ENCODE measurements at regions not wholly inside any gene's neighbourhood (a gene's known extent, or its start where the extent isn't known, plus 50 kb on each side); places are given as distances from the start of the nearest gene placed in this dataset.

DNA sequence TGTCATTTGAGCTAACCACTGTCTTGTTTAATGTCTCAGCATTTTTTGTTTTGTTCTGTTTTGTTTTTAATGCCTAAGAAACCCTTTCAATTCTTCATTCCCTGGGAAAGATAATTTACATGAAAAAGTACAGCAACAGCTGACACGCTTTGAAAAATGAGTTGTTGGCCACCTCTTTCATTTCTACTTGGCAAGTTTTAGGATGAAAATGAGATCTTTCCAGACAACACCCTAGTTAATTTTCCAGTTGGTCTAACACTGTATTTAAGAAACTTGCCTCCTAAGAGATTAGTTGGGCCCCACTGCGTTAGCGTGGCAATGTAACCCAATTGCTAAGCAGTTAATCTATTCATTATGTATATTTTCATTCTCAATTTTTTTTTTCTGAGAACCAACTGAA lies 194.0 kb upstream of the LRRN1 start:
- H3K4me3 ChIP-seq (replicated peaks in 1 of 2; ENCODE audit: low read depth in 2 of 2, low read length in 2 of 2): no peak overlapping the region
- no peak for DNase-seq (ENCODE audit: low read depth in 2 of 2)
- TF ChIP-seq, protein P1, sequence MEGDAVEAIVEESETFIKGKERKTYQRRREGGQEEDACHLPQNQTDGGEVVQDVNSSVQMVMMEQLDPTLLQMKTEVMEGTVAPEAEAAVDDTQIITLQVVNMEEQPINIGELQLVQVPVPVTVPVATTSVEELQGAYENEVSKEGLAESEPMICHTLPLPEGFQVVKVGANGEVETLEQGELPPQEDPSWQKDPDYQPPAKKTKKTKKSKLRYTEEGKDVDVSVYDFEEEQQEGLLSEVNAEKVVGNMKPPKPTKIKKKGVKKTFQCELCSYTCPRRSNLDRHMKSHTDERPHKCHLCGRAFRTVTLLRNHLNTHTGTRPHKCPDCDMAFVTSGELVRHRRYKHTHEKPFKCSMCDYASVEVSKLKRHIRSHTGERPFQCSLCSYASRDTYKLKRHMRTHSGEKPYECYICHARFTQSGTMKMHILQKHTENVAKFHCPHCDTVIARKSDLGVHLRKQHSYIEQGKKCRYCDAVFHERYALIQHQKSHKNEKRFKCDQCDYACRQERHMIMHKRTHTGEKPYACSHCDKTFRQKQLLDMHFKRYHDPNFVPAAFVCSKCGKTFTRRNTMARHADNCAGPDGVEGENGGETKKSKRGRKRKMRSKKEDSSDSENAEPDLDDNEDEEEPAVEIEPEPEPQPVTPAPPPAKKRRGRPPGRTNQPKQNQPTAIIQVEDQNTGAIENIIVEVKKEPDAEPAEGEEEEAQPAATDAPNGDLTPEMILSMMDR (IDR thresholded peaks at IDR 0.05; ENCODE audit: low read depth, low read length): no peak

DNA sequence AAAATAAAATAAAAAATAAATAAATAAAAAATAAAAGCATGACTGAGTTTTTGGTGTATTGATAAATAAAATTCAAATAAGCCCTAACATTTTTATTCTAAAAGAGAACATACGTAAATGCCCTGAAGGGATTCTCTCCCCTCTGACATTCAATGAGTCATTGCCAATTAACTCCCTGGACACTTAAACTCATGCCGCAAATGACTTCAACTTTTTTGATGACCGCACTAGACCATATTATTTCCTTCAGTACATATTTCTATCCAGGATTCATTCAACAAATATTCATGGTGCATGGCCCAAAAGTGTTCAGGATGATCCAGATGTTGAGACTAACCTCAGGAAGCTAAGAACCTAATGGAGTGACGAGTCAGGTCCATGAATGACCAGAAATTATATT lies 195.9 kb upstream of the LRRN1 start:
- DNase-seq (ENCODE audit: low read depth in 2 of 2): no peak
- TF ChIP-seq, protein P1 (IDR thresholded peaks at IDR 0.05; ENCODE audit: low read depth, low read length): no peak
- no peak overlapping the region for H3K4me3 ChIP-seq (replicated peaks in 1 of 2; ENCODE audit: low read depth in 2 of 2, low read length in 2 of 2)

DNA sequence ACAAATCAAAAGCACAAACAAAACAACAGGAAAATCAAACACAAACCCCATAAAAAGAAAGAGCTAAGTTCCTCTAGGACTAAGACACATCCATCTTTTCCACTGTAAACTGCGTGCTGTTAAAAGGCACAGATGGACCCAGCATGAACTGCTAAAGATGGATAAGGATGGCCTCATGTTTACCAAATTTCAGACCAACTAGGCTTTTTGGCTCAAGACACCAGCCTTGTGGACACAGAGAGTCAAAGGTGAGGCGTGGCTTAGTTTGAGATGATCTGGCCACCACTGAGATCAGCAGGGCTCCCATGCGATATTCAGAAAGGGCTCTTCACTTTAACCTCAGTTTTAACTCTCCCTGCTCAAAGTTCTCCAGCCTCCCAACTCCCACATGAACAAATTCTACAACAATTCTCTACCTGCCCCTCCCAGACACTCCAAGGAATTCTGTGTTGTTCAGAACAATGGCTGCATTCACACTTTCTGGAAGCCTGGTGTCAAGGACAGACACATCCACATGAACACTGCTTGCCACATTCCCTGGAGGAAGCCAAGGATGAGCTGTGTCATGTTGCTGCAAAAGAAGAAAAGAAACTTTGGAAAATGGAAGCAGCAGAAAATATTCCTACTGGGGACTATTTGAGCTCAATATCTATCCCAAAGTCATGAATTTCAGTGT lies 198.4 kb upstream of the LRRN1 start:
- no peak for DNase-seq (ENCODE audit: low read depth in 2 of 2)
- TF ChIP-seq, protein P1 (IDR thresholded peaks at IDR 0.05; ENCODE audit: low read depth, low read length): no peak
- H3K4me3 ChIP-seq (replicated peaks in 1 of 2; ENCODE audit: low read depth in 2 of 2, low read length in 2 of 2): no peak overlapping the region

DNA sequence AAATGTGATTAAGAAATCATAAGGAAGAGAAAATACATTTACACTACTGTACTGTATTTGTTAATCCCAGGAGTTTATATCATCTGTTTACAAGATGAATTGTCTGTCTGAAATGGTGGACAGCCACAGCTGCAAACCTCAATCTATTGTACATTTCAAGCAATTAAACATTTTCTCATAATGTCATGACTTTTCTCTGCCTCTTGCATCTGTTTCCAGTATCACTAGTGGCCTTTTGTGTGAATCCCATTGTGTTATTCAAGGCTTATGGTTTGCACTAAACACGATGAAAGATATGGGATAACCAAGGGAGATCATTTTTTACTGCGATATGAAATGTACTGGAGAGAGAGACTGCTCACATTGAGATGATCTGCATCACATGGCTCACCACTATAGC lies 200.2 kb upstream of the LRRN1 start:
- TF ChIP-seq, protein P1 (IDR thresholded peaks at IDR 0.05; ENCODE audit: low read depth, low read length): no peak
- H3K4me3 ChIP-seq (replicated peaks in 1 of 2; ENCODE audit: low read depth in 2 of 2, low read length in 2 of 2): no peak overlapping the region
- DNase-seq (ENCODE audit: low read depth in 2 of 2): no peak

DNA sequence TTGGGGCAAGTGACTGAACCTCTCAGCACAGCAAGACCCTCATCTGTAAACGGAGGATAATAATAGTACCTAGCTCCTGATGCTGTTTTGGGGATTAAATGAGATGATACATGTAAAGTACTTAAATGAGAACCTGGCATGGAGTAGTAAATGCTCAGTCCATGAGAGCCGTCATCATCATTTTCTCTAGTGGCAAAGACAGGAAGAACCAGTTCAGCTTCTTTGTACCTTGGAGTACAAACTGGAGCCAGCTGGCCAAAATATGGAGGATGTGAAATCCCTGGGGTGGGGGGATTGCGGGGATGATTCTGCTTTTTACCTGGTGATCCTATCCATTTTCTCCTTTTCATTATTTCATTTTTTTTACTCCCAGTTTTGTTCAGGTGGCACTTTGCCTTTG lies 204.2 kb upstream of the LRRN1 start:
- TF ChIP-seq, protein P1 (IDR thresholded peaks at IDR 0.05; ENCODE audit: low read depth, low read length): no peak
- no peak for DNase-seq (ENCODE audit: low read depth in 2 of 2)
- no peak overlapping the region for H3K4me3 ChIP-seq (replicated peaks in 1 of 2; ENCODE audit: low read depth in 2 of 2, low read length in 2 of 2)

DNA sequence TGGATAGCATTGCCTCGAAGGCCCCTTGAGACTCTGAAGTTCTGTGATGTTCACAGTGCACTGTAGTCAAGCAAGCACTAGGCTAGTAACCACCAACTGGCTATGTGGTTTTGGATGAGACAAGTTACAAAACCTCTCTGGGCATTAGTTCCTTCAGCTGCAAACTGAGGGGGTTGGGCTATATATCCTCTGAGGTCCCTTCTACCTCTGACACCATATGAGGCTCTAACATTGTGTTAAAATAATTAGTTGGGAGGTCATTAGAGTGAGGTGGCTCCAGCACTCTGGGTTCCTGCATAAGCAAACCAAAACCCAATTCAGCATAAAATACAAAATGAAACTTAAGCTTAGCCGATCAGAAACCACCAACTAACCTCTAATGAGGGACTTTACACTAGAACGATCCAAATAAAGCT lies 209.5 kb upstream of the LRRN1 start:
- TF ChIP-seq, protein P1 (IDR thresholded peaks at IDR 0.05; ENCODE audit: low read depth, low read length): no peak
- no peak for DNase-seq (ENCODE audit: low read depth in 2 of 2)
- H3K4me3 ChIP-seq (replicated peaks in 1 of 2; ENCODE audit: low read depth in 2 of 2, low read length in 2 of 2): no peak overlapping the region

DNA sequence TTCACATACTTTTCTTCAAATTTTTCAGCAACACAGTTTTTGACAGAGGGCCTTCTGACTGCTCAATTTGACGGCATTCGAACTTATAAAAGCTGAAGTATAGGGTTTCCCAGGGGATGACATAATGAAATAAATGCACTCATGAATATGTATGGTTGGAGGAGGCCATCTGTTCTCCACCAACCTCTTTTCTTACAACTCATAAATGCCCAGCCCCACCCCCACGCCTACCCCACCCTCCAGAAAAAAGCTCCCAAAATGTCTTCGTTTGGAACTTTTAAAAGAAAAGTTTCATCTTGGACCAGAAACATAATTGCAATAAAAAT lies 211.6 kb upstream of the LRRN1 start:
- no peak overlapping the region for H3K4me3 ChIP-seq (replicated peaks in 1 of 2; ENCODE audit: low read depth in 2 of 2, low read length in 2 of 2)

More for the DNA sequence above, 211.6 kb upstream of the LRRN1 start:
- no peak for DNase-seq (ENCODE audit: low read depth in 2 of 2)
- TF ChIP-seq, protein P1 (IDR thresholded peaks at IDR 0.05; ENCODE audit: low read depth, low read length): no peak
